Breast epithelium (tissue), 4 donors: ENCODE measurements at regions not wholly inside any gene's neighbourhood (a gene's known extent, or its start where the extent isn't known, plus 50 kb on each side); places are given as distances from the start of the nearest gene placed in this dataset.

Experiments
- DNase-seq, 2 donors: peaks; one replicate each; pipeline ENCODE4 v3.0.0-alpha.2; 2019; ENCODE audit warnings: low spot score in 2 of 2
- H3K27ac ChIP-seq, 2 donors: fragments of 200-600 bp; sonication (generic) in 1 of 2; one replicate each; pipeline ENCODE4 v1.5.1; 2016 to 2019; ENCODE audit warnings: mild to moderate bottlenecking in 1 of 2
- H3K27me3 ChIP-seq, 2 donors: fragments of 200-600 bp; sonication (generic) in 1 of 2; one replicate each; pipeline versions ENCODE4 v1.5.1 to v1.6.0; 2017 to 2019; ENCODE audit warnings: control low read depth in 1 of 2, mild to moderate bottlenecking in 1 of 2
- H3K36me3 ChIP-seq: fragments of 200-600 bp; one replicate; pipeline ENCODE4 v1.5.1; 2019
- H3K4me1 ChIP-seq, 2 donors: fragments of 200-600 bp; sonication (generic); one replicate each; pipeline ENCODE4 v1.5.1; 2016 to 2019; ENCODE audit warnings: control low read depth in 1 of 2
- H3K4me3 ChIP-seq, 3 donors: fragments of 200-600 bp; sonication (generic); 1 replicate in 2 of 3; 2 replicates in 1 of 3; pipeline ENCODE4 v1.5.1; 2016 to 2019; ENCODE audit warnings: mild to moderate bottlenecking in 3 of 3, moderate library complexity in 2 of 3
- H3K9me3 ChIP-seq, 2 donors: fragments of 200-600 bp; sonication (generic) in 1 of 2; one replicate each; pipeline ENCODE4 v1.5.1; 2016 to 2019; ENCODE audit warnings: control low read depth in 1 of 2
- CTCF ChIP-seq, 3 donors: fragments of 450-650 bp; IDR thresholded peaks; one replicate each; pipeline ENCODE4 v1.5.1; 2016 to 2017; ENCODE audit warnings: antibody characterized with exemption in 3 of 3, mild to moderate bottlenecking in 3 of 3, moderate library complexity in 3 of 3
- POLR2A ChIP-seq: fragments of 450-650 bp; IDR thresholded peaks from one replicate; pipeline ENCODE4 v1.6.1; 2016; ENCODE audit warnings: antibody characterized with exemption, mild to moderate bottlenecking, moderate library complexity
- POLR2AphosphoS5 ChIP-seq, 3 donors: sonication (generic); formaldehyde crosslinking; IDR thresholded peaks; one replicate each; pipeline ENCODE4 v1.6.1; 2017; ENCODE audit warnings: antibody characterized with exemption in 3 of 3
- intact Hi-C: fragments of 100-400 bp; cut with DNase I; formaldehyde crosslinking; loops from one replicate; pipeline ENCODE4 v1.15.1; 2023; ENCODE audit warnings: low total_unique reads

GRCh38 chr16:49103298-49103697 is 178.3 kb downstream of the CBLN1 start:
- no peak overlapping the region for H3K4me3 ChIP-seq
- H3K36me3 ChIP-seq, result no peaks in the 10 kb centered on the region
- intact Hi-C loops, result no loop called here
- no peaks in the 10 kb centered on the region for H3K27me3 ChIP-seq
- H3K27ac ChIP-seq, result no peak overlapping the region
- TF ChIP-seq POLR2A (no peak), CTCF (IDR thresholded peaks at IDR 0.05) (no peak), POLR2AphosphoS5 (IDR thresholded peaks at IDR 0.05) (no peak)
- no peaks in the 10 kb centered on the region for H3K9me3 ChIP-seq
- H3K4me1 ChIP-seq, result no peaks in the 10 kb centered on the region
- DNase-seq, result no peak

- Histone ChIP-seq H3K4me1 (no peaks in the 10 kb centered on the region), H3K4me3 (no peak overlapping the region), H3K36me3 (no peaks in the 10 kb centered on the region), H3K27ac (no peak overlapping the region), H3K9me3 (no peaks in the 10 kb centered on the region), H3K27me3 (no peaks in the 10 kb centered on the region)
- TF ChIP-seq CTCF (IDR thresholded peaks at IDR 0.05) (no peak), POLR2AphosphoS5 (IDR thresholded peaks at IDR 0.05) (no peak)
- DNase-seq, result no peak
- intact Hi-C loops, result no loop called here
These were observed 179.6 kb downstream of the CBLN1 start for GRCh38 chr16:49101997-49102396.

GRCh38 chr16:49100366-49100765 is 181.3 kb downstream of the CBLN1 start:
- H3K9me3 ChIP-seq, result no peaks in the 10 kb centered on the region
- no peak for TF ChIP-seq POLR2A
- TF ChIP-seq CTCF (IDR thresholded peaks at IDR 0.05), result no peak
- TF ChIP-seq POLR2AphosphoS5 (IDR thresholded peaks at IDR 0.05), result no peak
- no peaks in the 10 kb centered on the region for H3K27me3 ChIP-seq
- H3K4me1 ChIP-seq, result no peaks in the 10 kb centered on the region
- H3K27ac ChIP-seq, result no peak overlapping the region
- no peak overlapping the region for H3K4me3 ChIP-seq
- no peak for DNase-seq
- intact Hi-C loops, result no loop called here
- H3K36me3 ChIP-seq, result no peaks in the 10 kb centered on the region

DNA sequence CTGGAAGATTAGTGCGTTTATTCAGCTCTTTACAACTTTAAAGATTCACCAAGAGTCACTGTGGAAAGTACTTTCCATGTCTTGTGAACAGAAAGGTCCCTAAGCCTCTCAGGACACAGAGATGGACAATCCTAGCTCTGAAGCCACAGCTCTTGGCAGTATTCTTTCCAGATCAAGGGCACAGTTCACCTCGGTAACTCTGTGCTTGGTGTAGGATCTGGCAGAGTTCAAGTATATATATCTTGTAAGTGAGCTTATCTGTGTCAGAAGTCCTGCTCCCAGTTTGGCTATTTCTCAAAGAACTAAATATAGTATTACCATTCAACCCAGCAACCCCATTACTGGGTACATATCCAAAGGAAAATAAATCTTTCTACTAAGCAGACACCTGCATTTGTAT is 183.7 kb downstream of the CBLN1 start:
- Histone ChIP-seq H3K36me3 (no peaks in the 10 kb centered on the region), H3K27ac (no peak overlapping the region), H3K4me1 (no peaks in the 10 kb centered on the region), H3K27me3 (no peaks in the 10 kb centered on the region), H3K9me3 (no peaks in the 10 kb centered on the region), H3K4me3 (no peak overlapping the region)
- DNase-seq, result no peak
- no peak for TF ChIP-seq CTCF (IDR thresholded peaks at IDR 0.05)
- TF ChIP-seq POLR2AphosphoS5 (IDR thresholded peaks at IDR 0.05), result no peak
- TF ChIP-seq POLR2A, result no peak
- intact Hi-C loops, result no loop called here

GRCh38 chr16:49096176-49096945 is 185.3 kb downstream of the CBLN1 start:
- Histone ChIP-seq H3K4me3 (no peak overlapping the region), H3K36me3 (no peaks in the 10 kb centered on the region), H3K27me3 (no peaks in the 10 kb centered on the region), H3K4me1 (no peaks in the 10 kb centered on the region), H3K9me3 (no peaks in the 10 kb centered on the region), H3K27ac (no peak overlapping the region)
- DNase-seq, result no peak
- intact Hi-C loops, result no loop called here
- no peak for TF ChIP-seq CTCF (IDR thresholded peaks at IDR 0.05)
- TF ChIP-seq POLR2A, result no peak
